ENCODE measurements at regions not wholly inside any gene's neighbourhood (a gene's known extent, or its start where the extent isn't known, plus 50 kb on each side); places are given as distances from the start of the nearest gene placed in this dataset.

- TF ChIP-seq RARB (CRISPR knock-in tag; IDR thresholded peaks at IDR 0.05) (no peak), ZNF70 (CRISPR knock-in tag; IDR thresholded peaks at IDR 0.05) (no peak), ZFP30 (CRISPR knock-in tag; IDR thresholded peaks at IDR 0.05) (no peak), PPARA (CRISPR knock-in tag; IDR thresholded peaks at IDR 0.05; ENCODE audit: borderline replicate concordance) (no peak), ZFP3 (CRISPR knock-in tag; IDR thresholded peaks at IDR 0.05) (no peak)
- TF ChIP-seq, protein P1, sequence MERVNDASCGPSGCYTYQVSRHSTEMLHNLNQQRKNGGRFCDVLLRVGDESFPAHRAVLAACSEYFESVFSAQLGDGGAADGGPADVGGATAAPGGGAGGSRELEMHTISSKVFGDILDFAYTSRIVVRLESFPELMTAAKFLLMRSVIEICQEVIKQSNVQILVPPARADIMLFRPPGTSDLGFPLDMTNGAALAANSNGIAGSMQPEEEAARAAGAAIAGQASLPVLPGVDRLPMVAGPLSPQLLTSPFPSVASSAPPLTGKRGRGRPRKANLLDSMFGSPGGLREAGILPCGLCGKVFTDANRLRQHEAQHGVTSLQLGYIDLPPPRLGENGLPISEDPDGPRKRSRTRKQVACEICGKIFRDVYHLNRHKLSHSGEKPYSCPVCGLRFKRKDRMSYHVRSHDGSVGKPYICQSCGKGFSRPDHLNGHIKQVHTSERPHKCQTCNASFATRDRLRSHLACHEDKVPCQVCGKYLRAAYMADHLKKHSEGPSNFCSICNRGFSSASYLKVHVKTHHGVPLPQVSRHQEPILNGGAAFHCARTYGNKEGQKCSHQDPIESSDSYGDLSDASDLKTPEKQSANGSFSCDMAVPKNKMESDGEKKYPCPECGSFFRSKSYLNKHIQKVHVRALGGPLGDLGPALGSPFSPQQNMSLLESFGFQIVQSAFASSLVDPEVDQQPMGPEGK (CRISPR knock-in tag; IDR thresholded peaks at IDR 0.05; ENCODE audit: borderline replicate concordance) = no peak
Observed at GRCh38 chr18:7321831-7322230, 90.9 kb downstream of the LRRC30 start.

All from SK-N-SH treated with all-trans-retinoic acid at 6 μM for 48 hours (cell line).